SH-SY5Y (cell line): ENCODE measurements at regions not wholly inside any gene's neighbourhood (a gene's known extent, or its start where the extent isn't known, plus 50 kb on each side); places are given as distances from the start of the nearest gene placed in this dataset.

Experiments
- GATA2 ChIP-seq: IDR thresholded peaks from 2 replicates; pipeline ENCODE4 v1.6.1; 2011; ENCODE audit warnings: mild to moderate bottlenecking, low read depth, low read length
- GATA3 ChIP-seq: IDR thresholded peaks from 2 replicates; pipeline ENCODE4 v1.6.1; 2011; ENCODE audit warnings: low read depth, mild to moderate bottlenecking, low read length, moderate library complexity

- TF ChIP-seq GATA2 (no peak), GATA3 (no peak)
Measured at GRCh38 chr14:85288041-85288440, 241.9 kb upstream of the FLRT2 start.

- no peak for TF ChIP-seq GATA2
- TF ChIP-seq GATA3 = no peak
Measured at GRCh38 chr14:85291731-85292130, 238.2 kb upstream of the FLRT2 start.

DNA sequence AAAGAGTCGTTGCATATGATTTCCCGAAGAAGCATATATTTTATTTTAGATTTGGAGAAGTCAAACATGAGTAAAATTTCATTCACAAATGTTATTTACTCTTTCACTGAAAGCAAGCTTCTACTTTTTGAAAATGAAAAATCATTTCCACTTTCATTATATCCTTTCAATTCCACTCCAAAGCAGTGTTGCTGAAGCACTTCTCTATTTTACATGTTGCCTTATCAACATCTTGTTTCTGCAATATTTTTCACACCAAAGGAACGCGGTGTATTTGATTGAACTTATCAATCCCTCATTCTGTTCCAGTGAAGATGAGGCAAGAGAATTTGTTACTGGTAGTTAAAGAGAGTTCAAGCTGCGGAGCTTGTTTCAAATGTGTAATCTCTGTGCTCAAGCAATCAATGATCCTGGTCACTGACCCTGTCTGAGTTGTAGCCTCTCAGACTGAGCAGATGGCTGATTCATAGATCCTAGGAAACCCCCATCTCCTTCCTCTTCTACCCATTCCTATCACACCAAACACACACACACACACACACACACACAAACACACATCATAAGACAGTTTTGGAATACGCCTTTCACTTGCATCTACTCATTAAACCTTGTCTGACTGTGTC, 236.2 kb upstream of the FLRT2 start:
- TF ChIP-seq GATA3 (no peak), GATA2 (no peak)

- TF ChIP-seq GATA2 (no peak), GATA3 (no peak)
Measured at GRCh38 chr14:85295318-85295717, 234.6 kb upstream of the FLRT2 start.

DNA sequence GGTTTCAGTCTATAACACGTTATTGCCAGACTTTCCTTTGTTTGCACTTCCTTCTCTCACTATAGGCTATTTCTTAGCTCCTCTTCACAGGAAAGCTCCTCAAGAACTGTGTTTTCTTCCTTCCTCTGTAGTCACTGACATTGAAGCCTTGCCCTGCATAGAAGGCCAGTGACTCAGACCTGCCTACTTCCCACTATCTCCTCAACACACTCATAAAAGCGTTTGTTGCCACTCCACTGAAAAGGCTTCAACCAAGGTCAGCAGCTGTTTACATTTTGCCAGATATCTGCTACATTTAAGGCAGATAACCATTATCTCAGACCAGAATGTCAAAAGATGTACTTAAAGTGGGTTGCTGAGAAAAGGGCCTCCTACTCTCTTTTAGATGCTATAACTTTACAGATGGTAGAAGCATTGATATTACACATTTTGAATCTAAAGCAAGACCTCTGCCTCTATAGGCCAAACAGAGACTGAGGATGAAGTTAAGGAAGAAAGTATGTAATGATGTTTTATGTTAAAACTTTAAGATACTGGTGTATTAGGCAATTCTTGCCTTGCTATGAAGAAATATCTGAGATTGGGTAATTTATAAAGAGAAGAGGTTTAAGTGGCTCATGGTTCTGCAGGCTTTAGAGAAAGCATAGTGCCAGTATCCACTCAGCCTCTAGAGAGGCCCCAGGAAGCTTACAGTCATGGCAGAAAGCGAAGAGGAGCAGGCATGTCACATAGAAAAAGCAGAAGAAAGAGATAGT, 233.3 kb upstream of the FLRT2 start:
- TF ChIP-seq GATA2 = no peak
- TF ChIP-seq GATA3 = no peak

DNA sequence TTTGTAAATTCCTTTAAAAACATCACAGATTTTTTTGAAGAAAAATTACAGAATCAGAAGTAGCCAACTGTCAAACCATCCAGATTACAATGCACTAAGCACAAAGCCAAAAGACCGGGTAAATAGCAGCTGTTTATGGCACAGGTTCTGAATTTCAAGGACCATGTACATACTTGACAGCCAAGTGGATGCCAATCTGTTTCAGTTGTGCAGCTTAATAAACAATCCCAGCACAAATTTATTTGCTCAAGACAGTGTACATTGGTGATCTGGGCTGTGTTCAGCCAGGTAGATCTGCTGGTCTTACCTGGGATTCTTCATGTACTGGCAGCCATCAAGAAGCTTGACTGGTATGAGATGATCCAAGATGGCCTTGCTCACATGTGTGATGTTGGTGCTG, 229.8 kb upstream of the FLRT2 start:
- no peak for TF ChIP-seq GATA2
- no peak for TF ChIP-seq GATA3

DNA sequence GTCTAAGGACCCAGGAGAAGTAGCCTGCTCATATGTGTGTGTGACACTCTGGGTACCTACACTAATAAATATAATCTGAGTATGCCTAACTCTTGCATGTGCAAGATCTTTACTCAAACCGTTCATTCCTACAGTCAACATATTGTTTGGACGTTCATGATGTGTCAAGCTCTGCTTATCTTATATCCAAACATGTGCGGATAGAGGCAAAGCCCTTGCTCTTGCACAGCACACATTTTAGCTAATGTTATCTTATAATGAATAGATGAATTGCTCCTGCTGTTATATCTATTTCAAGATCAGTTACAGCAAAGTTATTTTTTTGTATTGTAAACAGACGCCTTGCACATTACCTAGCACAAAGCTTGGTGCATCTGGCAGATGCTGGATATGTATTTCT, 228.4 kb upstream of the FLRT2 start:
- TF ChIP-seq GATA3 (no peak), GATA2 (no peak)

DNA sequence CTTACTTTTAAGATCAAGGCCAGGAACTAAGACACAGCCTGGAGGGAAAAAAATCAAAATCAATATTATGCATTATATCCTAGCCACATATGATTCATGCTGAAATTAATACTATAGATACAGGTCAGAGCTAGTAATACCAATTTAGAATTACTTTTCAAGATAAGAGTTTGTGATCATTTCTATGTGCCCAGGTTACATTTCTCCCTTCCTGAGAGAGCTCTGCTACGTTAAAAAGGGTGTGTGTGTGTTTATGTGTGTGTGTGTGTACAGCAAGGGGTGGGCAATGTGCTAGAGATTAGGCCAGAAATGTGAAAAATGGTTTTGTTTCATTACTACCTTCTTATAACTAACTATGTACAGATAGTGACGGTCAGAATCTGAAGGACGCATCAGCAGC, 223.9 kb upstream of the FLRT2 start:
- TF ChIP-seq GATA2 (no peak), GATA3 (no peak)

- TF ChIP-seq GATA2 = no peak
- TF ChIP-seq GATA3 = no peak
Measured at GRCh38 chr14:85308531-85309300, 221.2 kb upstream of the FLRT2 start.

GRCh38 chr14:85310491-85311272, 219.3 kb upstream of the FLRT2 start:
- TF ChIP-seq GATA3 (no peak), GATA2 (no peak)

DNA sequence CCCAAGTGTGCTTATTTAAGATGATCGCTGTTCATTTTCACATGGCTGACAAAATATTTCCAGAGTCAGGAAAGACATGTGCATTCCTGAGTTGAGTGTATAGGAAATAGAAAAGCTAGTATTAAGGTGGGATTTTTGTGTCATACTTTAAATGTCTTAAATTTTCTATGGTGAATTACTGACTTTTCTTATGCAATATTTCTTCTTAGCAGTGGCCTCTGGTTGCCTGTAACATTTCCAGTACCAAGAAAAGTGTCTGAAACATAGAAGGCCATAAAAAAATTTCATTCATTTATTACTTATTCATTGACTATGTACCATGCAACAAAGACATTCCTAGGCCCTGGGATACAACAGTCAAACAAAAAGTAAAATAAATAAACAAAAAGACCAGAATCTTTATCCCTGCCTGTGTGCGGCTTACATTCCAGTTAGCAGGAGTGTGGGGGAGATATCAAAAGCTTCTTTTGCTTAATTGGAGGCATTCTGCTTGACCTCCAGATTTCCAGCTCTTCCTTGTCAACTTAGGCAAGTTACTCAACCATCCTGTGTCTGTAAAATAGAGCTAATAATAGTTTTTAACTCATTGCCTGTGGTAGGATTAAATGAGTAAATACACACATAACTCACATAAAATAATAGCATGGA, 216.3 kb upstream of the FLRT2 start:
- TF ChIP-seq GATA3 = no peak
- TF ChIP-seq GATA2 = no peak

DNA sequence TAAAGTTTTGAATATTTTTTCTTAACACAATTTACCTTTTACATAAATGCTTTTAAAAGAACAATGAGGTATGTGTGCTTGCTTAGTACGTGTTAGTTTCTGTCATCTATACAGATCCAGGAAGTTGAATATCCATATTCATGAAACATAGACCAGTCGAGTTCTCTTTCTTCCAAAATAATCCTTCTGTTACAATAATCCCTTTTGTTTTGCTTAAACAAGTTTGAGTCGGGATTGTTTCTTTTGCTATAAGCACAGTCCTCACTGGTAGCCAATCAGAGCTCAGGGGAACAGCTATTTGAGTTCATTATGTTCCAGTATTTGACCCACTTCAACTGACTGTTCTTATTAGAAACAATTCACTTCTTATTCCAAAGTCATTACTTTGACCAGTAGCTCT, 214.7 kb upstream of the FLRT2 start:
- TF ChIP-seq GATA3 (no peak), GATA2 (no peak)

GRCh38 chr14:85315733-85316290, 214.1 kb upstream of the FLRT2 start:
- no peak for TF ChIP-seq GATA2
